IMR-90 (cell line): ENCODE measurements at regions not wholly inside any gene's neighbourhood (a gene's known extent, or its start where the extent isn't known, plus 50 kb on each side); places are given as distances from the start of the nearest gene placed in this dataset.

Experiments
- ATAC-seq: fragments of 200-7000 bp; cut with Tn5 transposase; 2 replicates; pipeline ENCODE4 v1.9.1; 2020; ENCODE audit warnings: low read depth, mild to moderate bottlenecking, moderate library complexity
- BruUV-seq: library from RNA; stranded (reverse); fragments of 400-500 nt; replicated peaks from 2 replicates; lab custom pipeline; 2021; lab: Mats Ljungman, UMichigan
- CTCF ChIA-PET: fragments of 300-600 bp; formaldehyde crosslinking; extraction: SDS; loops from one replicate; lab custom pipeline; 2021; ENCODE audit warnings: antibody characterized with exemption; lab: Yijun Ruan, JAX
- POLR2A ChIA-PET: fragments of 300-600 bp; sonication (Branson Sonifier 250); formaldehyde crosslinking; loops from one replicate; lab custom pipeline; 2022; ENCODE audit warnings: antibody characterized with exemption; ENCODE audit not compliant: unreplicated experiment; lab: Charles Lee
- DNase-seq: peaks from one replicate; pipeline ENCODE4 v3.0.0; 2013
- H2AFZ ChIP-seq: replicated peaks from 2 replicates; pipeline ENCODE3; 2013; ENCODE audit warnings: low read length, mild to moderate bottlenecking; ENCODE audit not compliant: poor library complexity
- H2AK5ac ChIP-seq: 2 replicates; pipeline ENCODE4 v1.6.1; 2013; ENCODE audit warnings: low read depth, low read length, inconsistent platforms
- H2AK9ac ChIP-seq: replicated peaks from 2 replicates; pipeline ENCODE3; 2013; ENCODE audit warnings: mild to moderate bottlenecking, low read depth, low read length, moderate library complexity; ENCODE audit not compliant: poor library complexity
- H2BK120ac ChIP-seq: 2 replicates; pipeline ENCODE4 v1.6.1; 2013; ENCODE audit warnings: low read depth, low read length, inconsistent platforms
- H2BK15ac ChIP-seq: 3 replicates; pipeline ENCODE4 v1.6.1; 2013; ENCODE audit warnings: low read depth, low read length, inconsistent platforms
- H2BK20ac ChIP-seq: 2 replicates; pipeline ENCODE4 v1.6.1; 2013; ENCODE audit warnings: low read depth, mild to moderate bottlenecking, inconsistent platforms, low read length, moderate library complexity
- H2BK5ac ChIP-seq: 2 replicates; pipeline ENCODE4 v1.6.1; 2013; ENCODE audit warnings: mild to moderate bottlenecking, low read depth, low read length, inconsistent platforms; ENCODE audit not compliant: poor library complexity, severe bottlenecking
- H3K14ac ChIP-seq: replicated peaks from 2 replicates; pipeline ENCODE4 v1.6.1; 2013; ENCODE audit warnings: low read depth, low read length, inconsistent platforms
- H3K18ac ChIP-seq: 2 replicates; pipeline ENCODE4 v1.6.1; 2013; ENCODE audit warnings: low read depth, low read length, control low read depth
- H3K23ac ChIP-seq: 2 replicates; pipeline ENCODE4 v1.6.1; 2013; ENCODE audit warnings: low read depth, low read length, inconsistent platforms
- H3K27ac ChIP-seq: 2 replicates; pipeline ENCODE4 v1.5.1; 2013; ENCODE audit warnings: mild to moderate bottlenecking, control low read depth, low read length; ENCODE audit not compliant: insufficient read depth
- H3K27me3 ChIP-seq: 2 replicates; pipeline ENCODE4 v1.6.1; 2013; ENCODE audit warnings: low read length; ENCODE audit not compliant: control insufficient read depth, insufficient read depth
- H3K36me3 ChIP-seq: 2 replicates; pipeline ENCODE4 v1.6.1; 2013; ENCODE audit warnings: low read length, mixed read lengths; ENCODE audit not compliant: control insufficient read depth, insufficient read depth
- H3K4ac ChIP-seq: 2 replicates; pipeline ENCODE4 v1.6.1; 2013; ENCODE audit warnings: low read depth, low read length, inconsistent platforms
- H3K4me1 ChIP-seq: 2 replicates; pipeline ENCODE4 v1.6.1; 2013; ENCODE audit warnings: low read length, mixed read lengths; ENCODE audit not compliant: control insufficient read depth, insufficient read depth
- H3K4me2 ChIP-seq: 2 replicates; pipeline ENCODE4 v1.6.1; 2013; ENCODE audit warnings: low read depth, mild to moderate bottlenecking, control low read depth, low read length, moderate library complexity
- H3K4me3 ChIP-seq: 2 replicates; pipeline ENCODE4 v1.5.1; 2013; ENCODE audit warnings: low read depth, mild to moderate bottlenecking, control low read depth, low read length, moderate library complexity; ENCODE audit not compliant: insufficient read depth
- H3K56ac ChIP-seq: 2 replicates; pipeline ENCODE4 v1.6.1; 2013; ENCODE audit warnings: low read length, inconsistent platforms; ENCODE audit not compliant: insufficient read depth; ENCODE audit errors: extremely low read depth
- H3K79me1 ChIP-seq, 2 experiments: 2 replicates each; pipeline ENCODE4 v1.6.1; 2013; ENCODE audit warnings: low read length in 2 of 2, inconsistent platforms in 1 of 2, low read depth in 1 of 2
- H3K9ac ChIP-seq: 2 replicates; pipeline ENCODE4 v1.6.1; 2013; ENCODE audit warnings: low read depth, low read length, control low read depth
- H3K9me1 ChIP-seq: 2 replicates; pipeline ENCODE4 v1.6.1; 2013; ENCODE audit warnings: low read length, inconsistent platforms; ENCODE audit not compliant: insufficient read depth
- H3K9me3 ChIP-seq: 2 replicates; pipeline ENCODE4 v1.6.1; 2013; ENCODE audit warnings: low read length; ENCODE audit not compliant: control insufficient read depth, insufficient read depth
- H4K20me1 ChIP-seq: 2 replicates; pipeline ENCODE4 v1.6.1; 2013; ENCODE audit warnings: low read length, inconsistent platforms; ENCODE audit not compliant: insufficient read depth
- H4K5ac ChIP-seq: 2 replicates; pipeline ENCODE4 v1.6.1; 2013; ENCODE audit warnings: mild to moderate bottlenecking, low read depth, low read length, control low read depth
- H4K8ac ChIP-seq, 2 experiments: 2 replicates each; pipeline ENCODE4 v1.6.1; 2013; ENCODE audit warnings: low read depth in 2 of 2, low read length in 2 of 2, control low read depth in 1 of 2, inconsistent platforms in 1 of 2
- H4K91ac ChIP-seq: 2 replicates; pipeline ENCODE4 v1.6.1; 2013; ENCODE audit warnings: low read depth, low read length, inconsistent platforms; ENCODE audit not compliant: insufficient read depth
- BHLHE40 ChIP-seq: fragments of 150-350 bp; IDR thresholded peaks from 2 replicates; pipeline ENCODE4 v1.6.1; 2016; ENCODE audit warnings: mild to moderate bottlenecking, low read depth, low read length
- CEBPB ChIP-seq: IDR thresholded peaks from 2 replicates; pipeline ENCODE4 v1.6.1; 2012; ENCODE audit warnings: low read depth, low read length, improper control_type of control experiment
- CHD1 ChIP-seq: IDR thresholded peaks from 2 replicates; pipeline ENCODE4 v1.6.1; 2012; ENCODE audit warnings: low read depth, low read length, improper control_type of control experiment
- FOS ChIP-seq: fragments of 150-350 bp; IDR thresholded peaks from 2 replicates; pipeline ENCODE4 v1.6.1; 2016; ENCODE audit warnings: low read depth, low read length
- MAFK ChIP-seq: IDR thresholded peaks from 2 replicates; pipeline ENCODE4 v1.6.1; 2012; ENCODE audit warnings: low read depth, low read length, improper control_type of control experiment
- MAZ ChIP-seq: IDR thresholded peaks from 2 replicates; pipeline ENCODE4 v1.6.1; 2012; ENCODE audit warnings: low read depth, mild to moderate bottlenecking, low read length, improper control_type of control experiment, moderate library complexity, borderline replicate concordance
- MXI1 ChIP-seq: IDR thresholded peaks from 2 replicates; pipeline ENCODE4 v1.6.1; 2012; ENCODE audit warnings: low read depth, mild to moderate bottlenecking, low read length, moderate library complexity, borderline replicate concordance
- NFE2L2 ChIP-seq: fragments of 150-350 bp; IDR thresholded peaks from 2 replicates; pipeline ENCODE4 v1.6.1; 2016; ENCODE audit warnings: low read depth, mild to moderate bottlenecking, low read length
- POLR2A ChIP-seq: IDR thresholded peaks from 2 replicates; pipeline ENCODE4 v1.6.1; 2012; ENCODE audit warnings: mild to moderate bottlenecking, low read depth, low read length
- RAD21 ChIP-seq: IDR thresholded peaks from 2 replicates; pipeline ENCODE4 v1.6.1; 2012; ENCODE audit warnings: low read length, improper control_type of control experiment
- RCOR1 ChIP-seq: IDR thresholded peaks from 2 replicates; pipeline ENCODE4 v1.6.1; 2012; ENCODE audit warnings: mild to moderate bottlenecking, low read length, improper control_type of control experiment; ENCODE audit not compliant: insufficient replicate concordance
- RFX5 ChIP-seq: IDR thresholded peaks from 2 replicates; pipeline ENCODE4 v1.8.0; 2012; ENCODE audit warnings: low read depth, mild to moderate bottlenecking, low read length, moderate library complexity
- SMC3 ChIP-seq: fragments of 150-350 bp; IDR thresholded peaks from 2 replicates; pipeline ENCODE4 v1.6.1; 2016; ENCODE audit warnings: low read depth, mild to moderate bottlenecking, antibody characterized with exemption, low read length, moderate library complexity
- USF2 ChIP-seq: fragments of 150-350 bp; IDR thresholded peaks from 2 replicates; pipeline ENCODE4 v1.6.1; 2017; ENCODE audit warnings: mild to moderate bottlenecking, antibody characterized with exemption, low read length, low read depth
- WGBS, 2 experiments: methylation state at CpG; one replicate each; pipeline versions ENCODE4 v1.1.5 to v1.1.7; 2013; ENCODE audit warnings: missing lambda C conversion rate in 2 of 2; ENCODE audit not compliant: insufficient read length in 1 of 2; ENCODE audit errors: extremely low coverage in 2 of 2; 5-methylcytosine and 5-hydroxymethylcytosine counted together
- dilution Hi-C: fragments of 300-500 bp; cut with HindIII; formaldehyde crosslinking; loops from one replicate; pipeline ENCODE4 v1.14.3; 2018; ENCODE audit warnings: low sequenced_read_pairs; ENCODE audit not compliant: unreplicated experiment
- in situ Hi-C: fragments of 300-500 bp; cut with MboI; formaldehyde crosslinking; loops from 3 replicates; pipeline ENCODE4 v1.14.3; 2019; ENCODE audit warnings: low sequenced_read_pairs, inconsistent platforms, mixed read lengths
- intact Hi-C: fragments of 100-400 bp; cut with micrococcal nuclease; formaldehyde crosslinking; loops from 2 replicates; pipeline ENCODE4 v1.10.0; 2022
- TF ChIP-seq, protein P1 (sequence below): fragments of 150-350 bp; IDR thresholded peaks from 2 replicates; pipeline ENCODE4 v1.6.1; 2016; ENCODE audit warnings: low read depth, mild to moderate bottlenecking, low read length, moderate library complexity, borderline replicate concordance
- TF ChIP-seq, protein P2 (sequence below): conservative IDR thresholded peaks from 2 replicates; pipeline ENCODE4 v1.5.1; 2012; ENCODE audit warnings: mild to moderate bottlenecking, low read depth, low read length, improper control_type of control experiment

- in situ Hi-C loops: no loop called here
- Histone ChIP-seq H4K20me1 (no peaks in the 10 kb centered on the region), H3K36me3 (no peaks in the 10 kb centered on the region), H2AK5ac (no peak overlapping the region), H3K4me2 (no peak overlapping the region), H4K91ac (no peak overlapping the region), H3K23ac (no peak overlapping the region), H3K9me1 (no peaks in the 10 kb centered on the region), H2AFZ (no peak overlapping the region), H2BK5ac (no peak overlapping the region), H2BK120ac (no peak overlapping the region), H4K5ac (no peak overlapping the region), H3K27ac (no peak overlapping the region), H3K9ac (no peak overlapping the region), H3K4ac (no peak overlapping the region), H3K79me1 (no peaks in the 10 kb centered on the region), H3K9me3 (peaks cover 22% of the 10 kb centered on the region), H3K18ac (no peak overlapping the region), H3K27me3 (no peaks in the 10 kb centered on the region), H3K56ac (no peak overlapping the region), H2BK15ac (no peak overlapping the region), H2BK20ac (no peak overlapping the region), H3K14ac (no peak overlapping the region), H3K4me1 (no peaks in the 10 kb centered on the region), H3K4me3 (no peak overlapping the region), H2AK9ac (no peak overlapping the region), H4K8ac (no peak overlapping the region)
- dilution Hi-C loops: no loop called here
- ATAC-seq (no peak), DNase-seq (no peak)
- BruUV-seq: no TSS peak
- ChIA-PET POLR2A (no interaction called here), CTCF (no interaction called here)
- TF ChIP-seq MXI1 (no peak), POLR2A (no peak), MAFK (no peak), FOS (no peak), USF2 (no peak), RFX5 (no peak), BHLHE40 (no peak), MAZ (no peak), RAD21 (no peak), SMC3 (no peak), NFE2L2 (no peak), CHD1 (no peak), CEBPB (no peak), RCOR1 (no peak)
- TF ChIP-seq, protein P1, sequence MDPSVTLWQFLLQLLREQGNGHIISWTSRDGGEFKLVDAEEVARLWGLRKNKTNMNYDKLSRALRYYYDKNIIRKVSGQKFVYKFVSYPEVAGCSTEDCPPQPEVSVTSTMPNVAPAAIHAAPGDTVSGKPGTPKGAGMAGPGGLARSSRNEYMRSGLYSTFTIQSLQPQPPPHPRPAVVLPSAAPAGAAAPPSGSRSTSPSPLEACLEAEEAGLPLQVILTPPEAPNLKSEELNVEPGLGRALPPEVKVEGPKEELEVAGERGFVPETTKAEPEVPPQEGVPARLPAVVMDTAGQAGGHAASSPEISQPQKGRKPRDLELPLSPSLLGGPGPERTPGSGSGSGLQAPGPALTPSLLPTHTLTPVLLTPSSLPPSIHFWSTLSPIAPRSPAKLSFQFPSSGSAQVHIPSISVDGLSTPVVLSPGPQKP: no peak
- TF ChIP-seq, protein P2, sequence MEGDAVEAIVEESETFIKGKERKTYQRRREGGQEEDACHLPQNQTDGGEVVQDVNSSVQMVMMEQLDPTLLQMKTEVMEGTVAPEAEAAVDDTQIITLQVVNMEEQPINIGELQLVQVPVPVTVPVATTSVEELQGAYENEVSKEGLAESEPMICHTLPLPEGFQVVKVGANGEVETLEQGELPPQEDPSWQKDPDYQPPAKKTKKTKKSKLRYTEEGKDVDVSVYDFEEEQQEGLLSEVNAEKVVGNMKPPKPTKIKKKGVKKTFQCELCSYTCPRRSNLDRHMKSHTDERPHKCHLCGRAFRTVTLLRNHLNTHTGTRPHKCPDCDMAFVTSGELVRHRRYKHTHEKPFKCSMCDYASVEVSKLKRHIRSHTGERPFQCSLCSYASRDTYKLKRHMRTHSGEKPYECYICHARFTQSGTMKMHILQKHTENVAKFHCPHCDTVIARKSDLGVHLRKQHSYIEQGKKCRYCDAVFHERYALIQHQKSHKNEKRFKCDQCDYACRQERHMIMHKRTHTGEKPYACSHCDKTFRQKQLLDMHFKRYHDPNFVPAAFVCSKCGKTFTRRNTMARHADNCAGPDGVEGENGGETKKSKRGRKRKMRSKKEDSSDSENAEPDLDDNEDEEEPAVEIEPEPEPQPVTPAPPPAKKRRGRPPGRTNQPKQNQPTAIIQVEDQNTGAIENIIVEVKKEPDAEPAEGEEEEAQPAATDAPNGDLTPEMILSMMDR: no peak
- WGBS, 2 experiments: 33% methylated on average over 1 of the region's 7 CpGs; no CpG with 5 or more reads in 1 of the 2 experiments
- intact Hi-C loops: no loop called here
Measured at GRCh38 chr14:78092040-78092439, 78.1 kb upstream of the NRXN3 start.
